ENCODE measurements at regions not wholly inside any gene's neighbourhood (a gene's known extent, or its start where the extent isn't known, plus 50 kb on each side); places are given as distances from the start of the nearest gene placed in this dataset.

GRCh38 chr4:189504220-189504619 lies 436.5 kb upstream of the FRG1 start:
- Mint-ChIP-seq H3K36me3 (ENCODE audit: low read depth) (no peaks in the 10 kb centered on the region), H3K4me3 (no peak overlapping the region)

DNA sequence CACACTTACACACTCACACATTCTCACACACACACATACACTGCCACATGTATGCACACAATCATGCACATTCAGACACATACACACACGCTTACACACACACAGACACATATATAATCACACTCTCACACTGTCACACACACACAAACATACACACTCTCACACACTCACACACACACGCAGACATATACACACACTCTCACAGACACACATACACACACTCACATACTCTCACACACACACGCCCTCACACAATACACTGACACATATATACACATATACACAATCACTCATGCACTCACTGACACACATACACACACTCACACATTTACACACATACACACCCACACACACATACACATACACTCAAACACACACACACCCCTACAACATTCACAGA lies 435.3 kb upstream of the FRG1 start:
- TF ChIP-seq, protein P1, sequence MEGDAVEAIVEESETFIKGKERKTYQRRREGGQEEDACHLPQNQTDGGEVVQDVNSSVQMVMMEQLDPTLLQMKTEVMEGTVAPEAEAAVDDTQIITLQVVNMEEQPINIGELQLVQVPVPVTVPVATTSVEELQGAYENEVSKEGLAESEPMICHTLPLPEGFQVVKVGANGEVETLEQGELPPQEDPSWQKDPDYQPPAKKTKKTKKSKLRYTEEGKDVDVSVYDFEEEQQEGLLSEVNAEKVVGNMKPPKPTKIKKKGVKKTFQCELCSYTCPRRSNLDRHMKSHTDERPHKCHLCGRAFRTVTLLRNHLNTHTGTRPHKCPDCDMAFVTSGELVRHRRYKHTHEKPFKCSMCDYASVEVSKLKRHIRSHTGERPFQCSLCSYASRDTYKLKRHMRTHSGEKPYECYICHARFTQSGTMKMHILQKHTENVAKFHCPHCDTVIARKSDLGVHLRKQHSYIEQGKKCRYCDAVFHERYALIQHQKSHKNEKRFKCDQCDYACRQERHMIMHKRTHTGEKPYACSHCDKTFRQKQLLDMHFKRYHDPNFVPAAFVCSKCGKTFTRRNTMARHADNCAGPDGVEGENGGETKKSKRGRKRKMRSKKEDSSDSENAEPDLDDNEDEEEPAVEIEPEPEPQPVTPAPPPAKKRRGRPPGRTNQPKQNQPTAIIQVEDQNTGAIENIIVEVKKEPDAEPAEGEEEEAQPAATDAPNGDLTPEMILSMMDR (IDR thresholded peaks at IDR 0.05; ENCODE audit: unreplicated experiment in 3 of 3): no peak
- Mint-ChIP-seq H3K4me1 (no peaks in the 10 kb centered on the region), H3K9me3 (peaks cover 37% of the 10 kb centered on the region), H3K27me3 (ENCODE audit: low read depth) (no peaks in the 10 kb centered on the region), H3K27ac (no peak overlapping the region), H3K4me3 (no peak overlapping the region), H3K36me3 (ENCODE audit: low read depth) (no peaks in the 10 kb centered on the region)

More at GRCh38 chr4:189504220-189504619, 436.5 kb upstream of the FRG1 start:
- Mint-ChIP-seq H3K27ac (no peak overlapping the region), H3K9me3 (peaks cover 29% of the 10 kb centered on the region), H3K4me1 (no peaks in the 10 kb centered on the region), H3K27me3 (ENCODE audit: low read depth) (no peaks in the 10 kb centered on the region)
- TF ChIP-seq, protein P1 (IDR thresholded peaks at IDR 0.05; ENCODE audit: unreplicated experiment in 3 of 3): no peak

DNA sequence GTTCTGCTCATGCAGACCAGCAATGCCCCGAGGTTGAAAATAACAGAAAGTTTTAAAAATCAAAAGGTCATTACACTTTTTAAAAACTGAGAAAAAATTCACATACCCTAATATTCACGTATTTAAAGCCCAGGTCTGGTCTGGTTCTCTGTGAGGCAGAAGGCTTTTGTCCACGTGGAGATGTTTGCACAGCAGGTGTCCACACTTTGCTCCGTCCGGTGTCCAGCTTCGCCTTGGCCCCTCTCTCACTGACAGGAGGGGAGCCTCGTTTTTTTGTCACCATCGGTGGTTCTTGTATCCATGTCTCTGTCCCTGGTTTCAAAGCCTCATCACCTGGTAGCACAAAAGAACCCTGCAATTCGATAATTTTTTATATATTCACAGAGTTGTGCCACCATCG lies 434.6 kb upstream of the FRG1 start:
- Mint-ChIP-seq H3K4me1 (no peaks in the 10 kb centered on the region), H3K9me3 (peaks cover 40% of the 10 kb centered on the region), H3K27ac (no peak overlapping the region), H3K27me3 (ENCODE audit: low read depth) (no peaks in the 10 kb centered on the region), H3K4me3 (no peak overlapping the region), H3K36me3 (ENCODE audit: low read depth) (no peaks in the 10 kb centered on the region)
- TF ChIP-seq, protein P1 (IDR thresholded peaks at IDR 0.05; ENCODE audit: unreplicated experiment in 3 of 3): no peak

GRCh38 chr4:189507060-189507459 lies 433.6 kb upstream of the FRG1 start:
- Mint-ChIP-seq H3K9me3 (peaks cover 45% of the 10 kb centered on the region), H3K27me3 (ENCODE audit: low read depth) (no peaks in the 10 kb centered on the region), H3K27ac (no peak overlapping the region), H3K36me3 (ENCODE audit: low read depth) (peaks cover 4% of the 10 kb centered on the region), H3K4me1 (no peaks in the 10 kb centered on the region), H3K4me3 (no peak overlapping the region)
- TF ChIP-seq, protein P1 (IDR thresholded peaks at IDR 0.05; ENCODE audit: unreplicated experiment in 3 of 3): no peak

- no peak overlapping the region for H3K27ac Mint-ChIP-seq
- H3K9me3 Mint-ChIP-seq: peaks cover 47% of the 10 kb centered on the region
- no peak overlapping the region for H3K4me3 Mint-ChIP-seq
- H3K4me1 Mint-ChIP-seq: no peaks in the 10 kb centered on the region
- H3K36me3 Mint-ChIP-seq (ENCODE audit: low read depth): peaks cover 4% of the 10 kb centered on the region
- TF ChIP-seq, protein P1 (IDR thresholded peaks at IDR 0.05; ENCODE audit: unreplicated experiment in 3 of 3): no peak
- H3K27me3 Mint-ChIP-seq (ENCODE audit: low read depth): no peaks in the 10 kb centered on the region
Observed at GRCh38 chr4:189510601-189511000, 430.1 kb upstream of the FRG1 start.

DNA sequence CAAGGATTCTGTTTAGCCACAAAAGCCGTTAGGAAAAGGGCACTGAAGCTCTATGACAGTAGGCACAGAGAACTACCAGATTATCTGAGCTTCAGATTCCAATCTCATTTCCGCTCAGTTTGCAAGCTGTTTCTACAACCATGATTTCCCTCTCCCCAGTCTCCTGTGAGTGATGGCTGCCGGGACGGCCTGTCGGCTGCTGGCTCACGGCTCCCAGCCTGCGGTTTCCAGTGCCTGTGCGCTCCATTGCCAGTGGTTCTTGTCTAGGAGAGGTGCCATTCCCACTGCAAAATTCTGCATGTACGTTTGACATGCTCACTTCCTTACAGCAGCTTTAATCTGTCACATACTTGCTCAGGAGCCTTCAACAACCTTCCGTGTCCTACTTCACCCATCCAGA lies 429.1 kb upstream of the FRG1 start:
- H3K27me3 Mint-ChIP-seq (ENCODE audit: low read depth): no peaks in the 10 kb centered on the region
- peaks cover 48% of the 10 kb centered on the region for H3K9me3 Mint-ChIP-seq
- TF ChIP-seq, protein P1 (IDR thresholded peaks at IDR 0.05; ENCODE audit: unreplicated experiment in 3 of 3): no peak
- H3K36me3 Mint-ChIP-seq (ENCODE audit: low read depth): peaks cover 4% of the 10 kb centered on the region
- H3K4me1 Mint-ChIP-seq: no peaks in the 10 kb centered on the region
- no peak overlapping the region for H3K4me3 Mint-ChIP-seq
- no peak overlapping the region for H3K27ac Mint-ChIP-seq

Measured in nephron (organoid).